HEK293 (cell line): ENCODE measurements at regions not wholly inside any gene's neighbourhood (a gene's known extent, or its start where the extent isn't known, plus 50 kb on each side); places are given as distances from the start of the nearest gene placed in this dataset.

Experiments used
- IKZF3 ChIP-seq: fragments of 450-650 bp; IDR thresholded peaks from 2 replicates; pipeline ENCODE4 v1.5.0; 2018; ENCODE audit warnings: missing biosample characterization, mild to moderate bottlenecking, missing genetic modification characterization, moderate library complexity
- REST ChIP-seq: fragments of 450-650 bp; formaldehyde crosslinking; IDR thresholded peaks from 2 replicates; pipeline ENCODE4 v1.5.1; 2016; ENCODE audit warnings: missing biosample characterization, missing genetic modification characterization
- ZBTB7A ChIP-seq: fragments of 450-650 bp; formaldehyde crosslinking; IDR thresholded peaks from 2 replicates; pipeline ENCODE4 v1.5.1; 2016; ENCODE audit warnings: low read depth, missing biosample characterization, missing genetic modification characterization
- ZFP69B ChIP-seq: fragments of 450-650 bp; formaldehyde crosslinking; IDR thresholded peaks from 2 replicates; pipeline ENCODE4 v1.5.1; 2016; ENCODE audit warnings: missing biosample characterization, missing genetic modification characterization
- ZNF416 ChIP-seq: fragments of 450-650 bp; formaldehyde crosslinking; IDR thresholded peaks from 2 replicates; pipeline ENCODE4 v1.5.1; 2016; ENCODE audit warnings: missing biosample characterization, missing genetic modification characterization

GRCh38 chr3:144361002-144361401 is 389.4 kb downstream of the DIPK2A start:
- TF ChIP-seq ZFP69B (no peak), IKZF3 (no peak), REST (tag by site-specific recombination) (no peak), ZBTB7A (tag by site-specific recombination) (no peak), ZNF416 (tag by site-specific recombination) (no peak)
